Stimulated activated CD8-positive, alpha-beta memory T cell treated with anti-CD3 and anti-CD28 coated beads, Interleukin-12 subunit alpha, Interleukin-12 subunit beta, amount 100 ng/mL, for 1 hour (primary cell): ENCODE measurements at regions not wholly inside any gene's neighbourhood (a gene's known extent, or its start where the extent isn't known, plus 50 kb on each side); places are given as distances from the start of the nearest gene placed in this dataset.

ENCODE experiments used
- DNase-seq: peaks from one replicate; pipeline ENCODE4 v3.0.0-alpha.2; 2020; ENCODE audit warnings: low read depth

DNA sequence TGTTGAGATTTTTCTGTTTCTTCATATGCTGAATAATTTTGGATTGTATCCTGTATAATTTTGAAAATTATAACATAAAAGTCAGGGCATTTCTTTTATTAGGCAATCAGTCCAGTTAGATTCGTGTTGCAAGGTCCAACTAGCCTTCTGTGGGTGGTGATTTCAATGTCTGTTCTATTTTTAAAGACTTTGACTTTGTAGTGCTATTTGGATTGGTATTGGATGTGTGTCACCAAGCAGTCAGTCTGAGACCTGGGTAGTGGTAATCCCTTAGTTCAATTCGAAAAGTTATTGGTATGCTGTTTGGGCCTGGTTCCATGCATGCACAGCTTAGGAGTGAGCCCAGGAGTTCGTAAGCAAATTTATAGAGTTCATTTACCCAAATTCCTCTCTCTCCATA lies 82.2 kb downstream of the EPDR1 start:
- no peak for DNase-seq

- DNase-seq = no peak
Measured at GRCh38 chr7:38006559-38006958, 86.1 kb downstream of the EPDR1 start.

DNA sequence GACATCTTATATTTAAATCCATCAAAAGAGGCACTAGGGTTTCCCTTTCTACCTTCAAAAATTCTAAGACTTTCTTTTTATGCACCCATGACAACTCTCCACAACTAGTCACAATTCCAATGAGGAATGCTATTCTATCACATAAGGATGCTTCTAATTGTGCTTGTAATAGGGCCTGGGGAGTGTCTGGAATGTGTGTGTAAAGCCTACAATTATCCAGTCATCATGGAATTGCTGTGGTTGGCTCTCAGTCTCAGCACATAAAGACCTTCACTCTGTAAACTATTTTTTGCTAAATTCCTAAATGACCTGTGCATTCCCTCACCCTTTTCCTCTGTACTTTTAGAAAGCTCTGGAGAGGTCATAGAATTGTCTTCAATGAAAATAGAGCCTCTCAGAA lies 86.7 kb downstream of the EPDR1 start:
- no peak for DNase-seq

GRCh38 chr7:38013246-38013645 lies 92.8 kb downstream of the EPDR1 start:
- no peak for DNase-seq

DNA sequence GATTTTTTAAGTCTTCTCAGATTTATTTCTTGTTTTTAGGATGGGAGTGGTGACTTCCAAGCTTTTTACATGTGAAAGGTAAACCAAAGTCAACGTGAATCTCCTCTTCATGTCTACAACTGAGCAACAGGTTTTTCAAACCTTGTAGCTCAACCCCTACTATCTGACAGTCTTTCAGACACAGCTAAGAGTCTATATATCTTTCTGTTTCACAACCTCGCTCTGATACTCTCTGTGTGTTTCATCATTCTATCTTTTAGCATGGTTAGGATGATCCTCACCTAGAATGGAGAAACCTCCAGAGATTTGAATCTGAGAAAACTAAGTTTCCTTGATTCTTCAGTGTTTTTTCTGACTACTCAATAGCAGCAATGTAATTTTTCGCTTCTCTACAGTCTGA lies 96.1 kb downstream of the EPDR1 start:
- no peak for DNase-seq

DNA sequence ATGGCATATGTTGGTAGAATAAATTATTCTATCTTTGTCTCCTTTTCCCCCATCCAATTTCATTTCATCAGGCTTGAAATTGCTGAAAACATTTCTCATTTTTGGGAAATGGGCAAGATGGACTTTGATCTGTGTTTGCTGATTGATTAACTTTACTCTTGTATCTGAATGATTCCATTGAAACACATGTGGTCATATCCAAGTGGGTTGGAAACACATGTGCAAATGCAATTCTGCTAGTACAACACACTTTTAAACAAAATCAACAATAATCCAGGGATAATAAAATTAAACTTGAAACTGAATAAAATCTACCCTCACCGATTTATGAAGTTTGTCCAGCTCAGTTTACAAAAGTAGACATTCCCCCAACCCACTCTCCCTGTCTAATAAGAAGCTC lies 96.9 kb downstream of the EPDR1 start:
- DNase-seq = no peak

DNA sequence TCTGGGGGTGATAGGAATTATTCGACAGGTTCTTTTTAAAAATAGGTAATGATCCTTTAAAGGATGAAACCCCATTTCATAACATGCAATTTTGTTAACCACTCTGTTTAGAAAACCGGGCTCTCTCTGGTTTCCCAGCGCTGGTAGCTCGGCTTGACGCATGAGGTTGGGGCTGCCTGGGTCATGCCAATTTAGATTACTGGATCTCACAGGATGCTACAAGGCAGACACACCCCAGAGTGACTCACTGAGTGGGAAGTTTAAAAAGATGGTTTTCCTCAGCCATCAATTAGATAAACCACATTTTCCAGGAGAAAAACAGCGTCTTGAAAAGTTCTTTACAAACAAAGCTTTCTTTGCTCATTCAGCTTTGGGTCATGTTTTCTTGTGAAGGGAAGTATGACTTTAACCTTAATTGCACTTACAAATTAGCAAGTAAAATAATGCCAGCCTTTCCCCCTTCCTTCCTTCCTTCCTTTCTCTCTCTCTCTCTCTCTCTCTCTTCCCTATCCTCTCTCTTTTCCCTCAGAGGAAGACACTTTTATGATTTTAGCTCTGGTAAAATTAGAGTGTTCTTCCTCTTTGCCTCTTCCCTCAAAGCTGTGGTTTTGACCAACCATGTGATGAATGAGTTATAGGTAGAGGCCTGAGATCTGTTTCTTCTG lies 99.8 kb downstream of the EPDR1 start:
- DNase-seq = no peak

DNA sequence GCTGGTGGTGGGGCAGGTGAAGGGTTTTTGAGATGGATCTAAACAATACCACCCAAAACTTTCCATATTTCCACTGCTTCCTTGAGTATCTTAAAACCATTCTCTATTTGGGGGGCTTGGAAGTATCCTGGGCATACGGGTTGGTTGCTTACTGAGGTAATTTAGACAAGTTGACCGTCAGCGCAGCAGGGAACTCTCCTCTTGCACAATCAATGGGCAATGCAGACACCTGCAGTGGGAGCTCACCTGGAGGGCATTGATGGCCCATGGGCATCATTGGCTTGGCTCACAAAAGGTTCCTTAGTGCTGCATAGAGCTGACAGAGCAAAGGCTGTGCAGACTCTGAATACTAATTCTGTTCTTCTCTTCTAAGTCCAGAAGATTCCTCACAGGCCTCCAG lies 101.5 kb downstream of the EPDR1 start:
- DNase-seq = no peak

DNA sequence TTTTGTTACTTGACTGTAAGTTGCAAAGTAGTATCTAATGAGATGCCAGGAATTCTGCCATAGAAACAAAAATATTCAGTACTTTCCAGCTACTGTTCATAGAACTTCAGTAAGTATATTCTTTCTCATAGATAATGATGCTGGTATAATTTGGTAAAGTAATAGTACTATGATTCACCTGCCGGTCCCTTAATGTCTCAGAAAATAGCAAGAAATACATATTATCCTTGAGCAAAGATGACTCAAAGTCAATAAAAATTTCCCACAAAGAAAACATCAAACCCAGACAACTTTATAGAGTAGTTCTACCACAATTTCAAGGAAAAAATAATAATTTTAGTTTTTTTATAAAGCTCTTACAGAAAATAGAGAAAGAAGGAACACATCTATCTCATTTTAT lies 105.4 kb downstream of the EPDR1 start:
- no peak for DNase-seq

DNA sequence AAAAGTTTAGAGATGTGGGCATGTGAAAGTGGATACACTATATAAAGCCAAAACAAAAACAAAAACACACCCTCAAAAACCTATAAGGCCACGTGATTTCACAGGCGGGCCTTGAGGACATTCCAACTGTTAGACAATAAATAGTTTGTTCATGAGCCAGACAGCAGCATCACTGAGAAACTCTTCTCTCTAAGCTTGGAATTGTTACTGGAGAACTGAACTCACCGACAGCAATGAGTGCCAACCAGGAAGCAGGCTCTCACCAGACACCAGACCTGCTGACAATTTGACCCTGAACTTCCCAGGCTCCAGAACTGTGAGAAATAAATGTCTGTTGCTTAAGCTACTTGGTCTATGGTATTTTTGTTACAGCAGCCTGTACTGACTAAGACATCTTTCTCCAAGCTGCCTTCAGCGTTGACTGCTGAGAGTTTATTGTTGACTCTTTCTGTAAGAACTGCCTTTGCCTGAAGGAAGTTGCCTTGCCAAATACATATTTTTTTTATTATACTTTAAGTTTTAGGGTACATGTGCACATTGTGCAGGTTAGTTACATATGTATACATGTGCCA lies 107.5 kb downstream of the EPDR1 start:
- DNase-seq = no peak

DNA sequence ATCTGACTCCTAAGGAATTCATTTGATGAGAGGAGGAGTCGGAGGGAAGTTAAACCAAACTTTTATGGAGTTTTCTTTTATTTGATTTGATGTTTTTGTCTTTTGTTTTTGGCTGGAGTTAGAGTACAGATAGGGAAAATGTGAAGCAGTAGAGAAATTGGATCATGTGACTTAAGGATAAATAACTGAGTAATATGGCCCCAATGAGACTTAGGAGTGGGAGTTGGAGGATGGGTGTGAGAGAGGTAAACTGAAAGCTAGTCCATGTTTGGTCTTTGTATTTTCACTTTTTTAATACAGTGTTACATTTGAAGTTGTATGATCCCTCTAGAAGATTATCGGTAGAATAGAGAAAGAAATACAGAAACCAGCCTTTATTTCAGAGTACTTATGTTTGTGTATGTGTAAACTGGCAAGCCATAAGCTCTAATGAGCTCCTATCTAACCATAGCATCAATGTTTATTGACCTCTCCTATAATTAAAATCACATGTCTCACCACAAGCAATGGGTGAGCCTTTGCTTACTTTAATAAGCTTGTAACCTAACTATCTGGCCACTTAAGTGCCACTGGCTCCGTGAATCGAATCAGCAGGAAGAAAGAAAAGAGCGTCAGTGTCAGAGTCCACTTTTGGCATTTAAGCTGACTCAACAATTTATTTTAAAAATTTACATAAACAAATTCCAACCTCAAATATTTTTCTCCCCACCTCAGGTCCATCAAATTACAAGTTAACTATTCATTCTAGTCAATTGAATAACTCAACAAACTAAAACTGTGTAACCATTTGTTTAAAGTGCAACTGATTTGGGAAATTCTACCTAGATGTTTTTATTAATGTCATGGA lies 113.8 kb downstream of the EPDR1 start:
- DNase-seq = no peak

- no peak for DNase-seq
Measured at GRCh38 chr7:38040831-38041230, 120.4 kb downstream of the EPDR1 start.

DNA sequence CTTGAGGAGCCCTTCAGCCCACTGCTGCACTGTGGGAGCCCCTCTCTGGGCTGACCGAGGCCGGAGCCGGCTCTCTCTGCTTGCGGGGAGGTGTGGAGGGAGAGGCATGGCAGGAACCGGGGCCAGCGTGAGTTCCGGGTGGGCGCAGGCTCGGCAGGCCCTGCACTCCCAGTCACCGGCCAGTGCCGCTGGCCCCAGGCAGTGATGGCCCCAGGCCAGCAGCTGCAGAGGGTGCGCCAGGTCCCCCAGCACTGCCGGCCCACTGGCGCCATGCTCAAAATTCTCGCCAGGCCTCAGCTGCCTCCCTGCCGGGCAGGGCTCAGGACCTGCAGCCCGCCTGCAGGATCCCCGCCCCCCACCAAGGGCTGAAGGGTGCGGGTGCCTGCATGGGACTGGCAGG lies 128.4 kb upstream of the STARD3NL start:
- DNase-seq = no peak

- no peak for DNase-seq
Measured at GRCh38 chr7:38051311-38051710, 126.7 kb upstream of the STARD3NL start.

DNA sequence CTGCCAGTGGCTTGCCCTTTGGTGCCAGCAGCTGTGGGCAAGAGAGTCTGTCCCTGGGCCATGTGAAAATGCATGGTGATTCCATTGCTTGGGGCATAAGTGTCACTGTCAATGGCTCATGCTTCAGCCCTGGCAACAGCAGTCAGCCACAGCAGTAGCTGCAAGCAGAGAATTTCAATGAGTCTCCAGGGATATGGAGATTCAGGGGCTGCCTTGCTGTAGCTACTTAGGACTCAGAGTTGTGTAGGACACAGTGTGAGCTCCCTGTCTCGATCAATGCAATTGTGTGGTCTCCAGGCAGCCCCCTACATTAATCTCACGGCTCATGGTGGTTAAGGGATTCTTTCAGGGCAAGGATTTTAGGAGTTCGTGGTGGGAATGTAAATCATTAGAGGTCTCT lies 126.3 kb upstream of the STARD3NL start:
- no peak for DNase-seq

DNA sequence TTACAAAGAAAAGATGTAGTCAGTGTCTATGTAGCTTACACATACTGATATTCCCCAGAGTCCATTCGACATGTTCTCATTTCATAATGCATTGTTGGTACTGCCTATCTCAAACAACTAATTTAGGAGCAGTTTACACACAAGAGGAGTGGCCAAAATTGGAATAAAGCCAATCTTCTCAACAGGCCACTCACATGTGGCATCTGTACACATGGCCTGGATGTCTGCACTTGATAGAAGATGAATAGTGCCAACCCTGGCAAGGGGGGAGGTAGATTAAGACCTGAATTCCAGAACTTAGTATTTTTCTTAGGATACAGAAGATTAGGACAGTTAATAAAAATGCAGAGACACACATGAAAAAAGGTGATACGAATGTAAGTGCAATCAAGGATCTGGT lies 125.3 kb upstream of the STARD3NL start:
- DNase-seq = no peak

- DNase-seq = no peak
Measured at GRCh38 chr7:38054199-38054598, 123.8 kb upstream of the STARD3NL start.

- DNase-seq = no peak
Measured at GRCh38 chr7:38057829-38058228, 120.2 kb upstream of the STARD3NL start.

- no peak for DNase-seq
Measured at GRCh38 chr7:38060116-38060515, 117.9 kb upstream of the STARD3NL start.

DNA sequence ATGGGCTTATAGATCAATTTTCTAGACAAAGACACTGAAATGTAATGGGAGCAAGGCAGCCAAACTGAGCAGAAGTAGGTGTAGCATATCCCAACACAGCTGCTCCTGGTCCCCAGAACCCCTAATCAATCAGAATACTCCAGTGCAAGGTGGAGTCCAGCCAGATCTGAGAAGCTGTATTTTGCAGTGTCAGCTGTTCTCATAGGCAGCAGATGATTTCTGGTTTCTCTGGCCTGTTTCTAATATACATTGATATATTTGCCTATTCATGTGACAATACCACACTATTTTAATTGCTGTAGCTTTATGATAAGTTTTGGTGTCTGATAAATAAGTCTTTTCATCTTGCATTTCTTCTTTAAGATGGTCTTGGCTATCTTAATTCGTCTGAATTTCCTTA lies 117.4 kb upstream of the STARD3NL start:
- no peak for DNase-seq

DNA sequence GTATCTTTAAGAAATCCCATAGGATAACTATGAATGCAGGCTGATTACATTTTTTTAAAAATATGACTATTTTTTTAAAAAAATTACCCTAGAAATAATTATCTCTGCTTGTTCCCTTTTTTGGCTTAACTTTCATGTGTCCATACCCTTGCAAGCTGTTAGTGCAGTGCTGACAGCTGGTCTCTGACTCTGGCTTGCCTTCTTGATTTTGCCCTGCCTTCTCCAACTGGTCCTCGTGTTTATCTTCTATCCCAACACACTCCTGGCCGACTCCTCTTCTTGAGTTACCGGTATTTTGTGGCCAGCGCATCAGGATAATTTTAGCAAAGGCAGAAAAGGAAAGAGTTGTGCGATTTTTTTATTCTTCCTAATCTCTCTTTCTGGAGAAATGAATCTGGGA lies 111.7 kb upstream of the STARD3NL start:
- DNase-seq = no peak

DNA sequence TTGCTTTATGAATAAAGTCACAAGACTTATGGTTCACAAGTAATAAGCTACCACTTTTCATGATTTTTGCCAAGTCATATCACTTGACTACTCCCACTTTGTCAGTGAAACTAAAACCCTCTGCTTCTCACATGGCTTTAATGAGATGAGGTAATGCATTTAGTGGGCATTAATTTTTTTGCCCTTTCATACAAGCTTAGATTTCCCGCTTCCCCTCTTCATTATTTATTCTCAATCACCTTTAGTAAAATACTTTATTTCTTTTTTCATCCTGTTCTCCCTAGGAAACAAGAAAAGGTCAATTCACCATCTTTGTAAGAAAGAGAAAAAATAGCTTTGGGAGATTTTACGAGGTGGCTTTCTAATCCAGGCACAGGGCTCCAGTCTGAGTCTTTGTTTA lies 109.6 kb upstream of the STARD3NL start:
- no peak for DNase-seq

DNA sequence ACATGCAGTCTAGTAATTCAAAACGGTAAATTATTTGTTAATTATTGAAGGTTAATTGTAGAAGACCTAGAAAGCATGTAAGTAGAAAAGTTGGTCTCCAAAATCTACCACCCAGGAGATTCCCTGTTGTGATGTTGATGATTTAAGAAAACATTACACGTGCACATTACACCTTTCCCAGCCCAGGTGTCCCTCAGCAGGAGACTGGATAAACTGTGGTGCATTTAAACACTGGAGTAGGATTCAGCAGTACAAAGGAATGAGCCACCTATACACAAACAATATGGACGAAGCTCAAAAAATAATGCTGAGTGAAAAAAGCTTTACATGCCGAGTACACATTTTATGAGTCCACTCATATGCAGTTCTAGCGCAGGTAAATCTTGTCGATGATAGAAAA lies 109.0 kb upstream of the STARD3NL start:
- DNase-seq = no peak

DNA sequence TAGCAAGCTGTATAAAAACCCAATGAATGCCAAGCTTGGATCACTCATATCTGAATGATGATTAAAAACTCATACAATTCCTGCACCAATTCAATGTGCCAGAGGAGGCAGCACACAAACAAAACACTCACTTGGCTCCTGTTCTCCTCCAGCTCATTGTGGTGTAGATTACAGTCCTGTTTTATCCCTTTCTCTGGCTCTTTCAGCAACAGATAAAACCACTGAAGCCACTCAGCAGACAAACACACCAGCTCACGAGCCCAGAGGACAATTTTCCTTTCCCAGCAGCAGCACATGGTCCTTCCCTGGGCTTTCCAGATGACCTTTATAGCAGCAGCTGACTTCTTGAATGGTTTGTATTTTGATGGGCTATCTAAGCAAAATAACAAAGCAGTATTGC lies 107.3 kb upstream of the STARD3NL start:
- DNase-seq = no peak
